ENCODE measurements at regions not wholly inside any gene's neighbourhood (a gene's known extent, or its start where the extent isn't known, plus 50 kb on each side); places are given as distances from the start of the nearest gene placed in this dataset.

GRCh38 chr21:19392390-19392789 is 988.8 kb upstream of the TMPRSS15 start:
- intact Hi-C loops (cut with micrococcal nuclease): no loop called here
- no peaks in the 10 kb centered on the region for H3K79me2 ChIP-seq (ENCODE audit: control insufficient read depth, insufficient read depth, low read length)
- H2AFZ ChIP-seq (ENCODE audit: low read depth, low read length): no peak overlapping the region
- H3K9me3 ChIP-seq (replicated peaks; ENCODE audit: control insufficient read depth, insufficient read depth, low read length): no peaks in the 10 kb centered on the region
- H3K9ac ChIP-seq (replicated peaks; ENCODE audit: extremely low read depth, insufficient read depth, low read length): no peak overlapping the region
- no peak overlapping the region for H3K4me2 ChIP-seq (ENCODE audit: insufficient read depth, low read length)
- no peaks in the 10 kb centered on the region for H3K27me3 ChIP-seq (ENCODE audit: control insufficient read depth in 2 of 2, insufficient read depth in 2 of 2, low read length in 2 of 2)
- FAIRE-seq (no peak), DNase-seq (ENCODE audit: low read depth, low spot score) (no peak)
- no TSS peak for BruUV-seq (replicated peaks)
- H3K9me1 ChIP-seq (replicated peaks; ENCODE audit: control insufficient read depth, extremely low read depth, insufficient read depth, low read length): no peaks in the 10 kb centered on the region
- no peaks in the 10 kb centered on the region for H4K20me1 ChIP-seq (replicated peaks; ENCODE audit: control insufficient read depth, extremely low read depth, insufficient read depth, low read length)
- POLR2A ChIA-PET: no interaction called here
- no peaks in the 10 kb centered on the region for H3K36me3 ChIP-seq (ENCODE audit: control insufficient read depth in 2 of 2, extremely low read depth in 1 of 2, insufficient read depth in 2 of 2, low read length in 2 of 2)
- CTCF ChIA-PET: no interaction called here
- no peak overlapping the region for H3K4me3 ChIP-seq (replicated peaks in 1 of 3; ENCODE audit: insufficient read depth in 1 of 3, low read depth in 1 of 3, low read length in 3 of 3)
- dilution Hi-C loops (cut with MboI; ENCODE audit: extremely low pct_ligation_motif_present, low sequenced_read_pairs): no loop called here
- TF ChIP-seq MYC (IDR thresholded peaks at IDR 0.05; ENCODE audit: low read depth, low read length) (no peak), FOS (IDR thresholded peaks at IDR 0.05; ENCODE audit: borderline replicate concordance, insufficient read depth, low read length) (no peak), MAX (IDR thresholded peaks at IDR 0.05; ENCODE audit: insufficient read depth, insufficient read length) (no peak), POLR2A (IDR thresholded peaks at IDR 0.05; ENCODE audit: low read depth, low read length) (no peak), CTCF (IDR thresholded peaks at IDR 0.05; ENCODE audit: extremely low read depth in 1 of 2, insufficient read depth in 1 of 2, low read depth in 1 of 2, low read length in 2 of 2) (no peak), EZH2 (IDR thresholded peaks at IDR 0.05; ENCODE audit: borderline replicate concordance, low read depth, low read length, severe bottlenecking) (no peak), GATA2 (IDR thresholded peaks at IDR 0.05; ENCODE audit: insufficient read depth, insufficient read length, low read depth, low read length) (no peak), POLR2AphosphoS5 (IDR thresholded peaks at IDR 0.05; ENCODE audit: insufficient read depth, low read depth, low read length) (no peak), JUN (IDR thresholded peaks at IDR 0.05; ENCODE audit: borderline replicate concordance, insufficient read depth, insufficient read length, low read depth) (no peak)
- no peak overlapping the region for H3K27ac ChIP-seq (ENCODE audit: insufficient read depth, low read depth, low read length)
- no peaks in the 10 kb centered on the region for H3K4me1 ChIP-seq (ENCODE audit: control insufficient read depth, extremely low read depth, insufficient read depth, low read length)

Data from endothelial cell of umbilical vein (primary cell).